GM12873 (cell line): ENCODE measurements at regions not wholly inside any gene's neighbourhood (a gene's known extent, or its start where the extent isn't known, plus 50 kb on each side); places are given as distances from the start of the nearest gene placed in this dataset.

Experiments
- TF ChIP-seq, protein P1 (sequence below): IDR thresholded peaks from 2 replicates; pipeline ENCODE4 v1.5.1; 2012; ENCODE audit warnings: low read depth, mild to moderate bottlenecking, moderate library complexity, low read length, control low read depth; ENCODE audit not compliant: insufficient read depth; ENCODE audit errors: missing control alignments

DNA sequence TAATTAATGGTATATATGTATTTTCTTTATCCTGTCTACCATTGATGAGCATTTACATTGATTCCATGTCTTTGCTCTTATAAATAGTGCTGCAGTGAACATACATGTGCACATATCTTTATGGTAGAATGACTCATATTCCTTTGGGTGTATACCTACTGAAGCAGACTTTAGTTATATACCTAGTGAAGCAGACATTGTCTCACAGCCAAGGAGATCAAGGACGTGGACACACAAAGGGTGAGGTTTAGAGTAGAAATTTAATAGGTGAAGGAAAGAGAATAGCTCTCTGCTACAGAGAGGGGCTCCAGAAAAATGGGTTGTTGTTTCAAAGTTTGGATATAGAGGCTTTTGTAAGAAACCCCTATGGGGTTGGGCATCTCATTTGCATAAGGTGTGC lies 700.3 kb downstream of the CDH11 start:
- TF ChIP-seq, protein P1, sequence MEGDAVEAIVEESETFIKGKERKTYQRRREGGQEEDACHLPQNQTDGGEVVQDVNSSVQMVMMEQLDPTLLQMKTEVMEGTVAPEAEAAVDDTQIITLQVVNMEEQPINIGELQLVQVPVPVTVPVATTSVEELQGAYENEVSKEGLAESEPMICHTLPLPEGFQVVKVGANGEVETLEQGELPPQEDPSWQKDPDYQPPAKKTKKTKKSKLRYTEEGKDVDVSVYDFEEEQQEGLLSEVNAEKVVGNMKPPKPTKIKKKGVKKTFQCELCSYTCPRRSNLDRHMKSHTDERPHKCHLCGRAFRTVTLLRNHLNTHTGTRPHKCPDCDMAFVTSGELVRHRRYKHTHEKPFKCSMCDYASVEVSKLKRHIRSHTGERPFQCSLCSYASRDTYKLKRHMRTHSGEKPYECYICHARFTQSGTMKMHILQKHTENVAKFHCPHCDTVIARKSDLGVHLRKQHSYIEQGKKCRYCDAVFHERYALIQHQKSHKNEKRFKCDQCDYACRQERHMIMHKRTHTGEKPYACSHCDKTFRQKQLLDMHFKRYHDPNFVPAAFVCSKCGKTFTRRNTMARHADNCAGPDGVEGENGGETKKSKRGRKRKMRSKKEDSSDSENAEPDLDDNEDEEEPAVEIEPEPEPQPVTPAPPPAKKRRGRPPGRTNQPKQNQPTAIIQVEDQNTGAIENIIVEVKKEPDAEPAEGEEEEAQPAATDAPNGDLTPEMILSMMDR, result no peak

DNA sequence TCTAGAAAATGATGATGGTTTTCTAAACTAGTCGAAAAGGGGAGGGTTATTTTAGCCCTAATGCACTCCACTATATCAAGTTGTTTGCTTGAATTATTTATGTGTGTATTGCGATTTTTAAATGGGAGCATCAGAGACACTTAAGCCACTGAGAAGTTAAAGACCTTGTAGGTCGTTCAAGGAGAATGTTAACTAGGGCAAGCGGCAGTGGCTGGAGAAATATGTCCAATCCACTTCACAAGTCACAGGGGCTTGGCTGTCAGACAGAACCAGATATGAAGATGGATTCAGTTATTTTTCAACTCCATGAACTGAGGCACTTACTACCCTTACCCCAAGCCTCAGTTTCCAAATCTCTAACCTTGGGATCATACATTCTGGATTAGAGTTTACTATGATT lies 702.0 kb downstream of the CDH11 start:
- TF ChIP-seq, protein P1, result no peak

DNA sequence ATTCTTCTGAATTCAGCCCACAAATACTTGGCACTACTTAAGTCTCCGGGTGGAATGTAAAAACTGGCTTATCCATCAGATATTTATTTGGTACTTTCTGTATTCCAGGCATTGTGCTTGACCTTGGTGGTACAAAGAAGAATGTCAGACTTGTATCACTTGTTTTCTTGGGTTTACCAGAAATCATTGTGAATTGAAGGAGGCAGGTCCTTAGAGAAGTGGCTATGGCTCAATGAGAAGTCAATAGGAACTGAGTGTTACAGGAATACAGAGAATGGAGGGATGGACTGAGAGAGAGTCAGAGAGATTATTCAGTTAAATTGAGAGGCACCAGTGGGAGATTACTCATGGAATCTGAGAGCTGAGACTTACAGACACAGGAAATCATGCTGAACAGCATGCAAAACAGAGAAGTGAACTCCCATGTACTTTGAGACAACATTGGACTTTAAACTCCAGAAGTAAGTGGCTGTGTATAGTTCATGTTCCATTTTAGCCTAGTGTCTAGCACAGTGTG lies 704.1 kb downstream of the CDH11 start:
- TF ChIP-seq, protein P1, result no peak

DNA sequence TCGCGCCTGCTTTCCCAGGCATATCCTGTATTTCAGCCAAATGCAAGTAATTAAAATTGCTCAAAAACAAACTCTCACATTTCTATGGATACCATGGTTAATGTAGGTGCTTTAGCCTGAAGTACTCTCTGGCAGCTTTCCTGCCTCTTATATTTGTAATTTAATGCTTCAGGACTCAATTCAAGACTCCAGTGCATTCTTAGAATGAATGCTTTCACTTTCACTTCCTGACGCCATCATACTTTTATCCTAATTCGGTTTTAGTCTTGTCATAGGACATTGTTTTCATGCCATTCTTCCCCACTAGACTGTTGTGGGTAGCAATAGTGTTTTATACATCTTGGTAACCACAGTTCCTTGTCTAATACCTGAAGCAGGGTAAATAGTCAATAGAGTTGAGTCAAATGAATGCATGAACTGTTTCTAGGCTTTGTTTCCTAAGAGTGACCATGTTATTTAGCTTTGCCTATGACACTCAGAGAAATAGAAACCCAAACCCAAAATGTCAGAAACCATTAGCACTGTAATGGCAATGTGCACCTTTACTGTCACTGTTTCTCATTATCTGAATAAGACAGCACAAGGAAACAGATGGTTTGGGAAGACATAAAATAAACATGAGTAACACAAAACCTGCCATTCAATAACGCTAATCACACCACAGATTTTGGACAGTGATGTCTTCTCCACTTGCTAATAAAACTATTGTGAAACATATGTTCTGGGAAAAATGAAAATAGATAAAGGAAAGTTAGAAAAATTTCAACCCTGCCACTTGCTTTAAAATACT lies 705.5 kb downstream of the CDH11 start:
- TF ChIP-seq, protein P1, result no peak

DNA sequence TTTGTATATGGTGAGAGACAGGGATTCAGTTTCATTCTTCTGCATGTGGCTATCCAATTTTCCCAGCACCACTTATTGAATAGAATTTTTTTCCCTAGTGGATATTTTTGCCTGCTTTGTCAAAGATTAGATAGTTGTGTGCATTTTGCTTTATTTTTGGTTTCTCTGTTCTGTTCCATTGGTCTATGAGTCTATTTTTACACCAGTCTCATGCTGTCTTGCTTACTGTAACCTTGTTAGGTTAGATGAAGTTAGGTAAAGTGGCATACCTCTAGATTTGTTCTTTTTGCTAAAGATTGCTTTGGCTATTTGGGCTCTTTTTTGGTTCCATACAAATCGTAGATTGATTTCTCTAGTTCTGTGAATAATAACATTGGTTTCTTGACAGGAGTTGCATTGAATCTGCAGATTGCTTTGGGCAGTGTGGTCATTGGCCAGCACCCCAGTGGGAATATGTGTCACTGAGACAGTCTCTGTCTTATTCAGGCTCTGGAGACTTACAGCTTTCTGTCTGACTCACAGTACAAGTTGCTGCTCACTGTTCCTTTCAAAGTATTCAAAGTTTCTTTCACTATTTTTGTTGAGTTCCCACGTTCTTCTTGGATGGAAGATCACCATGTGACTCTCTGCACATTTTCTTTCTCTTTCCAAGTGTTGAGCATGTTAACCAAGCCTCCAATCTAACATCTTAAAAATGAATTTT lies 709.1 kb downstream of the CDH11 start:
- TF ChIP-seq, protein P1, result no peak

DNA sequence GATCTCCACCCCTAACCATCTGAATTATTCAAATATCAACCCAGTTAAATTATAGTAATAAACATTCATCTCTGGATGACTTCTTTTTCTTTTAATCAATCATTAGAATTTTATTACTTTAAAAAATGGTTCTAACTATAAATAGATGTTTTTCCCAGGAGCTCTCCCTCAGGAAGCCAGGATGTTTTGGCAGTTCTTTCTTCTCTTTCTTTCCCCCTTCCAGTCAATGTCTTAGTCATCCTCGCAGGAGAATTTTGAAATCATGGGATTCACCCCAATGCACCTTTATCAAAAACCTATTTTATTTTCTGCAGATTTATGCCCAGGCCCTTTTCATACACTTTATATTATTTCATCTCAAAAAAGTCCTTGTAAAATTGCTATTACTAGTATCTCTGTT lies 711.6 kb downstream of the CDH11 start:
- TF ChIP-seq, protein P1, result no peak

DNA sequence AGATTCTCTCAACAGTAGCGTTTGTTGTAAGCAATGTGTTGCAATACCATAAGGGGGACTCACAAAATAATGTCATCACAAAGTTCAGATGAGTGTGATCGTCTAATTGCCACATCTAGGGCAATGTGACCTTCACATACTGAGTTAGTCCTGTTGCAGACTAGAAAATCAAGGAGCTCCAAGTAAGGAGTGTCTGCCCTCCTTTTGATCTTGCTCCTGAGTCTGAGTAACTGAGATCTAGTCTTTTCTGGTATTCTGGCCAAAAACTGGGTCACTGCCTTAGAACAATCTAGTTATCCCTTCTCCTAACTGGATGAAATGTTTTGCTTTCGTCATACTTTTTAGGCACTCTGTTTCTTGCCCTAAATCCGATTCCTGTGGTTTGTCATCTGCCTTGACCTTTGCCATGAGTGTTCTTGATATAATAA lies 712.1 kb downstream of the CDH11 start:
- TF ChIP-seq, protein P1, result no peak
